SK-N-SH treated with all-trans-retinoic acid at 6 μM for 48 hours (cell line): ENCODE measurements at regions not wholly inside any gene's neighbourhood (a gene's known extent, or its start where the extent isn't known, plus 50 kb on each side); places are given as distances from the start of the nearest gene placed in this dataset.

Source experiments
- ATAC-seq: fragments of 200-7000 bp; cut with Tn5 transposase; 3 replicates; pipeline ENCODE4 v1.9.1; 2020; ENCODE audit warnings: mild to moderate bottlenecking, moderate library complexity
- CREB5 ChIP-seq: fragments of 250-450 bp; sonication (Bioruptor Pico); IDR thresholded peaks from 2 replicates; pipeline ENCODE4 v1.5.1; 2020; ENCODE audit warnings: low read depth, mild to moderate bottlenecking, moderate library complexity
- CSDC2 ChIP-seq: fragments of 250-450 bp; sonication (Bioruptor Pico); IDR thresholded peaks from 2 replicates; pipeline ENCODE4 v1.5.0; 2020; ENCODE audit warnings: mild to moderate bottlenecking, moderate library complexity
- CSRNP3 ChIP-seq: fragments of 250-450 bp; sonication (Bioruptor Pico); IDR thresholded peaks from 2 replicates; pipeline ENCODE4 v1.5.1; 2021; ENCODE audit warnings: mild to moderate bottlenecking, moderate library complexity
- GLIS3 ChIP-seq: fragments of 250-450 bp; sonication (Bioruptor Pico); IDR thresholded peaks from 2 replicates; pipeline ENCODE4 v1.5.0; 2020; ENCODE audit warnings: mild to moderate bottlenecking, moderate library complexity
- ISL1 ChIP-seq: fragments of 250-450 bp; sonication (Bioruptor Pico); IDR thresholded peaks from 2 replicates; pipeline ENCODE4 v2.1.2; 2022; ENCODE audit warnings: mild to moderate bottlenecking, moderate library complexity
- OSR1 ChIP-seq: fragments of 250-450 bp; sonication (Bioruptor Pico); IDR thresholded peaks from 2 replicates; pipeline ENCODE4 v1.8.0; 2022; ENCODE audit warnings: moderate library complexity, mild to moderate bottlenecking, inconsistent platforms
- PATZ1 ChIP-seq: fragments of 250-450 bp; sonication (Bioruptor Pico); IDR thresholded peaks from 2 replicates; pipeline ENCODE4 v1.8.0; 2020; ENCODE audit warnings: mild to moderate bottlenecking, moderate library complexity, borderline replicate concordance
- POU6F1 ChIP-seq: fragments of 250-450 bp; sonication (Bioruptor Pico); IDR thresholded peaks from 2 replicates; pipeline ENCODE4 v1.8.0; 2021; ENCODE audit warnings: low read depth, mild to moderate bottlenecking, moderate library complexity, borderline replicate concordance
- PPARA ChIP-seq: fragments of 250-450 bp; sonication (Bioruptor Pico); IDR thresholded peaks from 2 replicates; pipeline ENCODE4 v1.5.0; 2020; ENCODE audit warnings: mild to moderate bottlenecking, borderline replicate concordance
- RARB ChIP-seq: fragments of 250-450 bp; sonication (Bioruptor Pico); IDR thresholded peaks from 2 replicates; pipeline ENCODE4 v1.8.0; 2021; ENCODE audit warnings: mild to moderate bottlenecking, moderate library complexity
- SNAI2 ChIP-seq: fragments of 250-450 bp; sonication (Bioruptor Pico); IDR thresholded peaks from 2 replicates; pipeline ENCODE4 v1.5.0; 2020; ENCODE audit warnings: mild to moderate bottlenecking, moderate library complexity
- TCF4 ChIP-seq: fragments of 250-450 bp; sonication (Bioruptor Pico); IDR thresholded peaks from 2 replicates; pipeline ENCODE4 v1.8.0; 2021; ENCODE audit warnings: mild to moderate bottlenecking, moderate library complexity, borderline replicate concordance
- TSHZ2 ChIP-seq: fragments of 250-450 bp; sonication (Bioruptor Pico); IDR thresholded peaks from 2 replicates; pipeline ENCODE4 v1.5.0; 2020; ENCODE audit warnings: mild to moderate bottlenecking, moderate library complexity
- ZFP30 ChIP-seq: fragments of 450-650 bp; formaldehyde crosslinking; IDR thresholded peaks from 2 replicates; pipeline ENCODE4 v1.5.0; 2022; ENCODE audit warnings: mild to moderate bottlenecking, moderate library complexity
- ZNF565 ChIP-seq: fragments of 450-650 bp; formaldehyde crosslinking; conservative IDR thresholded peaks from 2 replicates; pipeline ENCODE4 v1.5.0; 2020; ENCODE audit warnings: low read depth, mild to moderate bottlenecking, moderate library complexity
- ZNF70 ChIP-seq: fragments of 450-650 bp; formaldehyde crosslinking; IDR thresholded peaks from 2 replicates; pipeline ENCODE4 v1.5.0; 2020; ENCODE audit warnings: mild to moderate bottlenecking, moderate library complexity

- no peak for ATAC-seq
- TF ChIP-seq SNAI2 (no peak), PPARA (CRISPR knock-in tag) (no peak), ZNF70 (CRISPR knock-in tag) (no peak), ZNF565 (CRISPR knock-in tag) (no peak), OSR1 (CRISPR knock-in tag) (no peak), CSDC2 (CRISPR knock-in tag) (no peak), POU6F1 (no peak), ISL1 (CRISPR knock-in tag) (no peak), ZFP30 (no peak), CSRNP3 (CRISPR knock-in tag) (no peak), PATZ1 (CRISPR knock-in tag) (no peak), RARB (CRISPR knock-in tag) (no peak), GLIS3 (no peak), TSHZ2 (CRISPR knock-in tag) (no peak), CREB5 (CRISPR knock-in tag) (no peak)
These were observed 184.5 kb upstream of the TLE4 start for GRCh38 chr9:79387101-79387835.

- TF ChIP-seq TCF4 (CRISPR knock-in tag) (no peak), CSDC2 (CRISPR knock-in tag) (no peak), ISL1 (CRISPR knock-in tag) (no peak), CSRNP3 (CRISPR knock-in tag) (no peak)
- no peak for ATAC-seq
These were observed 181.6 kb upstream of the TLE4 start for GRCh38 chr9:79390077-79390698.
